GM12878 (cell line): ENCODE measurements at regions not wholly inside any gene's neighbourhood (a gene's known extent, or its start where the extent isn't known, plus 50 kb on each side); places are given as distances from the start of the nearest gene placed in this dataset.

Experiments used
- ATAC-seq: fragments of 200-7000 bp; cut with Tn5 transposase; 3 replicates; pipeline ENCODE4 v1.9.1; 2020; ENCODE audit warnings: mild to moderate bottlenecking, moderate library complexity
- BruUV-seq: library from RNA; stranded (reverse); fragments of 400-500 nt; replicated peaks from 2 replicates; lab custom pipeline; 2021; lab: Mats Ljungman, UMichigan
- CTCF ChIA-PET: fragments of 300-600 bp; sonication (Branson Sonifier 250); formaldehyde crosslinking; extraction: SDS; loops from one replicate; lab custom pipeline; 2021; ENCODE audit warnings: inconsistent platforms; lab: Yijun Ruan, JAX
- POLR2A ChIA-PET: fragments of 350-600 bp; formaldehyde crosslinking; extraction: SDS; loops from one replicate; lab custom pipeline; 2021; ENCODE audit warnings: inconsistent platforms; lab: Charles Lee
- RAD21 ChIA-PET: fragments of 300-600 bp; sonication (Branson Sonifier 250); formaldehyde crosslinking; loops from one replicate; lab custom pipeline; 2023; ENCODE audit warnings: antibody characterized with exemption; ENCODE audit not compliant: unreplicated experiment; lab: Charles Lee
- SMC1A ChIA-PET: fragments of 300-600 bp; sonication (Branson Sonifier 250); formaldehyde crosslinking; loops from one replicate; lab custom pipeline; 2023; ENCODE audit not compliant: unreplicated experiment, uncharacterized antibody; lab: Charles Lee
- DNase-seq: peaks from one replicate; pipeline ENCODE4 v3.0.0-alpha.2; 2011; ENCODE audit warnings: low read depth, low spot score
- FAIRE-seq: peaks from 3 replicates; lab custom pipeline; 2011; peaks lifted over from hg19 to GRCh38; lab: Jason Lieb, UNC
- H2AFZ ChIP-seq: 2 replicates; pipeline ENCODE4 v1.6.0; 2011; ENCODE audit warnings: low read depth, low read length, control low read depth; ENCODE audit not compliant: control insufficient read depth
- H3K27ac ChIP-seq: 2 replicates; pipeline ENCODE4 v1.5.1; 2011; ENCODE audit warnings: control low read depth; ENCODE audit not compliant: control insufficient read depth, insufficient read depth
- H3K27me3 ChIP-seq, 2 experiments: replicated peaks in 1 of 2; 2 replicates each; pipeline versions ENCODE4 v1.6.0 to v1.6.1; 2011; ENCODE audit warnings: low read length in 1 of 2; ENCODE audit not compliant: control insufficient read depth in 2 of 2, insufficient read depth in 2 of 2
- H3K36me3 ChIP-seq, 2 experiments: 2 replicates each; pipeline ENCODE4 v1.5.1; 2011; ENCODE audit warnings: low read length in 1 of 2; ENCODE audit not compliant: control insufficient read depth in 2 of 2, insufficient read depth in 2 of 2
- H3K4me1 ChIP-seq: 2 replicates; pipeline ENCODE4 v1.6.1; 2011; ENCODE audit warnings: mild to moderate bottlenecking, low read length, moderate library complexity, mixed read lengths; ENCODE audit not compliant: control insufficient read depth, insufficient read depth
- H3K4me2 ChIP-seq: 2 replicates; pipeline ENCODE4 v1.6.0; 2011; ENCODE audit warnings: control low read depth; ENCODE audit not compliant: control insufficient read depth, insufficient read depth
- H3K4me3 ChIP-seq: fragments of 200-600 bp; sonication (generic); 2 replicates; pipeline ENCODE4 v1.5.1; 2016
- H3K79me2 ChIP-seq: 2 replicates; pipeline ENCODE4 v1.6.0; 2011; ENCODE audit warnings: low read length; ENCODE audit not compliant: control insufficient read depth, insufficient read depth
- H3K9ac ChIP-seq: 2 replicates; pipeline ENCODE4 v1.8.0; 2011; ENCODE audit warnings: low read length, control low read depth, mixed read lengths; ENCODE audit not compliant: control insufficient read depth, insufficient read depth
- H3K9me3 ChIP-seq: replicated peaks from 3 replicates; pipeline ENCODE4 v1.5.1; 2011; ENCODE audit warnings: mild to moderate bottlenecking, low read length; ENCODE audit not compliant: control insufficient read depth, insufficient read depth
- H4K20me1 ChIP-seq: 2 replicates; pipeline ENCODE4 v1.6.0; 2011; ENCODE audit not compliant: control insufficient read depth, insufficient read depth
- E2F4 ChIP-seq: IDR thresholded peaks from 2 replicates; pipeline ENCODE4 v1.6.1; 2012; ENCODE audit warnings: low read depth, low read length, improper control_type of control experiment
- EGR1 ChIP-seq, 2 experiments: IDR thresholded peaks; 1 replicate in 1 of 2; 2 replicates in 1 of 2; pipeline ENCODE4 v1.6.1; 2011 to 2012; ENCODE audit warnings: low read depth in 2 of 2, low read length in 2 of 2, borderline replicate concordance in 1 of 2, mild to moderate bottlenecking in 1 of 2, moderate library complexity in 1 of 2
- FOXM1 ChIP-seq: IDR thresholded peaks from 2 replicates; pipeline ENCODE4 v1.6.1; 2012; ENCODE audit warnings: low read depth, mild to moderate bottlenecking, inconsistent platforms, low read length, moderate library complexity
- HCFC1 ChIP-seq: fragments of 150-350 bp; IDR thresholded peaks from 2 replicates; pipeline ENCODE4 v1.6.1; 2014; ENCODE audit warnings: low read length
- HDGF ChIP-seq: fragments of 450-650 bp; IDR thresholded peaks from 2 replicates; pipeline ENCODE4 v1.6.1; 2016; ENCODE audit warnings: antibody characterized with exemption
- IRF4 ChIP-seq: IDR thresholded peaks from 2 replicates; pipeline ENCODE4 v1.6.1; 2011; ENCODE audit warnings: low read depth, low read length
- JUND ChIP-seq: IDR thresholded peaks from 2 replicates; pipeline ENCODE4 v1.6.1; 2012; ENCODE audit warnings: low read depth, mild to moderate bottlenecking, low read length, improper control_type of control experiment, moderate library complexity
- LARP7 ChIP-seq: fragments of 450-650 bp; IDR thresholded peaks from 2 replicates; pipeline ENCODE4 v1.6.1; 2017; ENCODE audit warnings: mild to moderate bottlenecking
- MEF2A ChIP-seq: IDR thresholded peaks from 2 replicates; pipeline ENCODE4 v1.6.1; 2011; ENCODE audit warnings: low read depth, mild to moderate bottlenecking, low read length, moderate library complexity; ENCODE audit not compliant: insufficient read depth
- MXI1 ChIP-seq: fragments of 150-350 bp; IDR thresholded peaks from 2 replicates; pipeline ENCODE4 v1.6.1; 2011; ENCODE audit warnings: low read depth, mild to moderate bottlenecking, inconsistent platforms, low read length, improper control_type of control experiment
- NKRF ChIP-seq: fragments of 450-650 bp; conservative IDR thresholded peaks from 2 replicates; pipeline ENCODE4 v1.6.1; 2017; ENCODE audit warnings: mild to moderate bottlenecking, moderate library complexity
- PAX5 ChIP-seq: IDR thresholded peaks from 2 replicates; pipeline ENCODE4 v1.6.1; 2011; ENCODE audit warnings: low read depth, low read length, borderline replicate concordance
- RELB ChIP-seq: fragments of 450-650 bp; IDR thresholded peaks from 2 replicates; pipeline ENCODE4 v1.6.1; 2017; ENCODE audit warnings: low read depth, mild to moderate bottlenecking, moderate library complexity
- SMC3 ChIP-seq: IDR thresholded peaks from 2 replicates; pipeline ENCODE4 v1.6.1; 2011; ENCODE audit warnings: low read length, improper control_type of control experiment, borderline replicate concordance
- SREBF1 ChIP-seq: IDR thresholded peaks from 2 replicates; pipeline ENCODE4 v1.6.1; 2012; ENCODE audit warnings: mild to moderate bottlenecking, low read length
- TARDBP ChIP-seq: IDR thresholded peaks from 2 replicates; pipeline ENCODE4 v1.6.1; 2016; ENCODE audit warnings: borderline replicate concordance
- ZNF217 ChIP-seq: fragments of 450-650 bp; IDR thresholded peaks from 2 replicates; pipeline ENCODE4 v1.6.1; 2017; ENCODE audit warnings: antibody characterized with exemption, mild to moderate bottlenecking
- WGBS: methylation state at CpG from one replicate; pipeline ENCODE4 v1.1.6; 2016; ENCODE audit warnings: low lambda C conversion rate; ENCODE audit not compliant: insufficient replicate concordance, insufficient coverage; ENCODE audit errors: missing lambda C conversion rate; 5-methylcytosine and 5-hydroxymethylcytosine counted together
- in situ Hi-C: fragments of 300-500 bp; cut with MboI; formaldehyde crosslinking; loops from 9 replicates; pipeline ENCODE4 v1.14.3; 2018; ENCODE audit warnings: mixed read lengths
- intact Hi-C: fragments of 100-400 bp; cut with micrococcal nuclease; formaldehyde crosslinking; loops from one replicate; pipeline ENCODE4 v1.14.2; 2022; ENCODE audit not compliant: unreplicated experiment

- ChIA-PET CTCF (no interaction called here), POLR2A (no interaction called here)
Measured at GRCh38 chr13:73467125-73467524, 408.3 kb downstream of the KLF5 start.

More at GRCh38 chr13:73467125-73467524, 408.3 kb downstream of the KLF5 start:
- FAIRE-seq (no peak), ATAC-seq (no peak), DNase-seq (no peak)
- no peak overlapping the region for H3K4me3 ChIP-seq
- H3K9ac ChIP-seq = no peak overlapping the region
- TF ChIP-seq HCFC1 (no peak), PAX5 (no peak), EGR1 (IDR thresholded peaks at IDR 0.05; ENCODE audit: borderline replicate concordance in 1 of 2, low read depth in 2 of 2, low read length in 2 of 2) (no peak), MEF2A (no peak), MXI1 (no peak), TARDBP (no peak), ZNF217 (no peak), LARP7 (no peak), E2F4 (no peak), FOXM1 (no peak), SREBF1 (no peak), IRF4 (no peak), JUND (no peak), HDGF (no peak), NKRF (no peak), RELB (no peak), SMC3 (no peak)
- ChIA-PET SMC1A (interaction anchor here (0.6 kb wide), 1 partner anchor 568 kb away, joined by 3 read pairs; no protein-coding TSS in a partner anchor), RAD21 (no interaction called here)
- H3K79me2 ChIP-seq = no peaks in the 10 kb centered on the region
- no TSS peak for BruUV-seq
- no peak overlapping the region for H3K27ac ChIP-seq
- H3K4me1 ChIP-seq = no peaks in the 10 kb centered on the region
- H3K4me2 ChIP-seq = no peak overlapping the region
- 43% methylated on average over 2 of the region's 2 CpGs for WGBS
- H4K20me1 ChIP-seq = no peaks in the 10 kb centered on the region
- in situ Hi-C loops (no loop called here), intact Hi-C loops (no loop called here)
- no peak overlapping the region for H2AFZ ChIP-seq
- no peaks in the 10 kb centered on the region for H3K9me3 ChIP-seq
- H3K36me3 ChIP-seq = no peaks in the 10 kb centered on the region
- H3K27me3 ChIP-seq = no peaks in the 10 kb centered on the region
